ENCODE measurements at regions not wholly inside any gene's neighbourhood (a gene's known extent, or its start where the extent isn't known, plus 50 kb on each side); places are given as distances from the start of the nearest gene placed in this dataset.

GRCh38 chr4:71081192-71081591 lies 87.7 kb downstream of the DCK start:
- DNase-seq: no peak

GRCh38 chr4:71093745-71094144 lies 100.3 kb downstream of the DCK start:
- DNase-seq: no peak

- no peak for DNase-seq
Measured at GRCh38 chr4:71094201-71094600, 100.8 kb downstream of the DCK start.

GRCh38 chr4:71095141-71095540 lies 101.7 kb downstream of the DCK start:
- DNase-seq: no peak

GRCh38 chr4:71095545-71095944 lies 102.1 kb downstream of the DCK start:
- DNase-seq: no peak

GRCh38 chr4:71107726-71108125 lies 114.3 kb downstream of the DCK start:
- no peak for DNase-seq

GRCh38 chr4:71110499-71110898 lies 117.0 kb downstream of the DCK start:
- DNase-seq: peak; percentile 80

GRCh38 chr4:71111133-71111532 lies 117.7 kb downstream of the DCK start:
- DNase-seq: peak; percentile 80

GRCh38 chr4:71113294-71113693 lies 119.8 kb downstream of the DCK start:
- DNase-seq: no peak

GRCh38 chr4:71120831-71121524 lies 127.5 kb downstream of the DCK start:
- DNase-seq: no peak

- DNase-seq: no peak
Measured at GRCh38 chr4:71123951-71124350, 130.5 kb downstream of the DCK start.

GRCh38 chr4:71125137-71125536 lies 131.7 kb downstream of the DCK start:
- no peak for DNase-seq

GRCh38 chr4:71126719-71127118 lies 133.3 kb downstream of the DCK start:
- no peak for DNase-seq

GRCh38 chr4:71130827-71131603 lies 137.6 kb downstream of the DCK start:
- DNase-seq: no peak

GRCh38 chr4:71132486-71132885 lies 139.0 kb downstream of the DCK start:
- DNase-seq: no peak

GRCh38 chr4:71133491-71133890 lies 140.0 kb downstream of the DCK start:
- DNase-seq: no peak

- DNase-seq: no peak
Measured at GRCh38 chr4:71136071-71136470, 142.6 kb downstream of the DCK start.

GRCh38 chr4:71138007-71138615 lies 144.7 kb downstream of the DCK start:
- DNase-seq: no peak

GRCh38 chr4:71140563-71140962 lies 147.1 kb downstream of the DCK start:
- DNase-seq: no peak

- no peak for DNase-seq
Measured at GRCh38 chr4:71141125-71141524, 147.7 kb downstream of the DCK start.

- DNase-seq: no peak
Measured at GRCh38 chr4:71147261-71147660, 153.8 kb downstream of the DCK start.

GRCh38 chr4:71148545-71148944 lies 155.1 kb downstream of the DCK start:
- DNase-seq: no peak

- DNase-seq: no peak
Measured at GRCh38 chr4:71151054-71151453, 157.6 kb downstream of the DCK start.

GRCh38 chr4:71156616-71157015 lies 163.2 kb downstream of the DCK start:
- DNase-seq: no peak
